GM21360 (cell line): ENCODE measurements at regions not wholly inside any gene's neighbourhood (a gene's known extent, or its start where the extent isn't known, plus 50 kb on each side); places are given as distances from the start of the nearest gene placed in this dataset.

Experiments used
- ATAC-seq: cut with Tn5 transposase; IDR thresholded peaks from one replicate; pipeline ENCODE4 v1.9.1; 2021; ENCODE audit warnings: mild to moderate bottlenecking, moderate library complexity; ENCODE audit not compliant: unreplicated experiment

- no peak for ATAC-seq
Observed at GRCh38 chr12:17695495-17695894, 394.5 kb downstream of the RERGL start.

- no peak for ATAC-seq
Observed at GRCh38 chr12:17691369-17691768, 398.6 kb downstream of the RERGL start.

- no peak for ATAC-seq
Observed at GRCh38 chr12:17680220-17680619, 409.8 kb downstream of the RERGL start.

GRCh38 chr12:17666641-17667324 lies 423.2 kb downstream of the RERGL start:
- no peak for ATAC-seq

- no peak for ATAC-seq
Observed at GRCh38 chr12:17665839-17666238, 424.2 kb downstream of the RERGL start.

GRCh38 chr12:17661250-17661649 lies 428.7 kb downstream of the RERGL start:
- ATAC-seq = no peak

- no peak for ATAC-seq
Observed at GRCh38 chr12:17652436-17652835, 437.6 kb downstream of the RERGL start.

- no peak for ATAC-seq
Observed at GRCh38 chr12:17642340-17642650, 447.7 kb downstream of the RERGL start.

GRCh38 chr12:17640615-17641014 lies 449.4 kb downstream of the RERGL start:
- ATAC-seq = no peak

- no peak for ATAC-seq
Observed at GRCh38 chr12:17618831-17619230, 471.2 kb downstream of the RERGL start.

GRCh38 chr12:17609701-17610100 lies 480.3 kb downstream of the RERGL start:
- no peak for ATAC-seq

GRCh38 chr12:17609153-17609552 lies 480.8 kb downstream of the RERGL start:
- no peak for ATAC-seq

- no peak for ATAC-seq
Observed at GRCh38 chr12:17595111-17595510, 494.9 kb downstream of the RERGL start.

- ATAC-seq = no peak
Observed at GRCh38 chr12:17593715-17594406, 496.1 kb downstream of the RERGL start.

GRCh38 chr12:17592472-17592871 lies 497.5 kb downstream of the RERGL start:
- ATAC-seq = no peak

GRCh38 chr12:17591005-17591681 lies 498.9 kb downstream of the RERGL start:
- no peak for ATAC-seq

GRCh38 chr12:17588968-17589367 lies 501.0 kb downstream of the RERGL start:
- ATAC-seq = no peak

GRCh38 chr12:17579205-17580026 lies 510.6 kb downstream of the RERGL start:
- ATAC-seq = no peak

GRCh38 chr12:17577405-17577804 lies 512.6 kb downstream of the RERGL start:
- ATAC-seq = no peak

GRCh38 chr12:17572250-17572649 lies 517.7 kb downstream of the RERGL start:
- ATAC-seq = no peak

- ATAC-seq = no peak
Observed at GRCh38 chr12:17571047-17571446, 518.9 kb downstream of the RERGL start.
